CD4-positive, alpha-beta T cell (primary cell): ENCODE measurements at regions not wholly inside any gene's neighbourhood (a gene's known extent, or its start where the extent isn't known, plus 50 kb on each side); places are given as distances from the start of the nearest gene placed in this dataset.

Source experiments
- ATAC-seq: fragments of 200-7000 bp; cut with Tn5 transposase; one replicate; pipeline ENCODE4 v1.10.0; 2022; ENCODE audit warnings: mild to moderate bottlenecking; ENCODE audit not compliant: poor library complexity
- CTCF ChIA-PET: fragments of 350-600 bp; sonication (Branson Sonifier 250); formaldehyde crosslinking; loops from one replicate; lab custom pipeline; 2021; ENCODE audit warnings: antibody characterized with exemption, inconsistent platforms; lab: Charles Lee
- POLR2A ChIA-PET: fragments of 350-600 bp; sonication (Branson Sonifier 250); formaldehyde crosslinking; loops from one replicate; lab custom pipeline; 2021; ENCODE audit warnings: antibody characterized with exemption, inconsistent platforms; lab: Charles Lee
- DNase-seq, 14 experiments: peaks; one replicate each; pipeline ENCODE4 v3.0.0-alpha.2; 2013 to 2020; ENCODE audit warnings: mixed read lengths in 2 of 14
- H3K27ac ChIP-seq, 2 donors: one replicate each; pipeline versions ENCODE4 v1.5.1 to v1.7.0; 2013; ENCODE audit warnings: low read length in 2 of 2, low read depth in 1 of 2, mild to moderate bottlenecking in 1 of 2
- H3K27me3 ChIP-seq, 2 experiments: 1 replicate in 1 of 2; 2 replicates in 1 of 2; pipeline versions ENCODE4 v1.6.1 to v1.7.0; 2013; ENCODE audit warnings: low read length in 2 of 2, control low read depth in 1 of 2, mild to moderate bottlenecking in 1 of 2, moderate library complexity in 1 of 2; ENCODE audit not compliant: insufficient read depth in 2 of 2, control insufficient read depth in 1 of 2
- H3K36me3 ChIP-seq: one replicate; pipeline ENCODE4 v1.6.1; 2013; ENCODE audit warnings: low read length, control low read depth; ENCODE audit not compliant: insufficient read depth
- H3K4me1 ChIP-seq: one replicate; pipeline ENCODE4 v1.6.1; 2013; ENCODE audit warnings: low read length, control low read depth; ENCODE audit not compliant: insufficient read depth
- H3K4me3 ChIP-seq: one replicate; pipeline ENCODE4 v1.5.1; 2013; ENCODE audit warnings: mild to moderate bottlenecking, low read length, moderate library complexity
- H3K9me3 ChIP-seq, 2 experiments: 1 replicate in 1 of 2; 2 replicates in 1 of 2; pipeline versions ENCODE4 v1.6.1 to v1.7.0; 2013; ENCODE audit warnings: low read length in 2 of 2, mild to moderate bottlenecking in 2 of 2, control low read depth in 1 of 2, moderate library complexity in 1 of 2; ENCODE audit not compliant: control insufficient read depth in 1 of 2, insufficient read depth in 1 of 2
- H3K27ac Mint-ChIP-seq: one replicate; pipeline ENCODE4 v1.8.0; 2020; ENCODE audit warnings: mixed read lengths
- H3K27me3 Mint-ChIP-seq: one replicate; pipeline ENCODE4 v1.8.0; 2021; ENCODE audit warnings: mixed read lengths
- H3K36me3 Mint-ChIP-seq: one replicate; pipeline ENCODE4 v1.8.0; 2021; ENCODE audit warnings: low read depth, mixed read lengths
- H3K4me1 Mint-ChIP-seq: one replicate; pipeline ENCODE4 v1.8.0; 2021; ENCODE audit warnings: low read depth, mixed read lengths
- H3K4me3 Mint-ChIP-seq: one replicate; pipeline ENCODE4 v1.8.0; 2020; ENCODE audit warnings: mild to moderate bottlenecking, mixed read lengths
- H3K9me3 Mint-ChIP-seq: one replicate; pipeline ENCODE4 v1.8.0; 2020; ENCODE audit warnings: mixed read lengths
- CTCF ChIP-seq: fragments of 200-600 bp; IDR thresholded peaks from one replicate; pipeline ENCODE4 v1.8.0; 2022; ENCODE audit warnings: antibody characterized with exemption, mild to moderate bottlenecking
- intact Hi-C, 2 experiments: fragments of 100-400 bp; cut with DNase I in 1 of 2; cut with micrococcal nuclease in 1 of 2; formaldehyde crosslinking; loops; one replicate each; pipeline versions ENCODE4 v1.15.1 to v1.9.0; 2023 to 2025; cut with DNase I, micrococcal nuclease

GRCh38 chr15:62867844-62868243, 174.7 kb upstream of the TPM1 start:
- TF ChIP-seq CTCF = no peak
- POLR2A ChIA-PET = no interaction called here

GRCh38 chr15:62868507-62868906, 174.0 kb upstream of the TPM1 start:
- CTCF ChIA-PET = no interaction called here
- DNase-seq (no peak), ATAC-seq (no peak)
- no peaks in the 10 kb centered on the region for H3K9me3 Mint-ChIP-seq
- H3K9me3 ChIP-seq = no peaks in the 10 kb centered on the region
- H3K4me3 Mint-ChIP-seq = no peak overlapping the region
- H3K4me1 ChIP-seq = no peaks in the 10 kb centered on the region
- H3K4me1 Mint-ChIP-seq = no peaks in the 10 kb centered on the region
- H3K27me3 ChIP-seq = no peaks in the 10 kb centered on the region
- POLR2A ChIA-PET = no interaction called here
- H3K36me3 ChIP-seq = no peaks in the 10 kb centered on the region
- TF ChIP-seq CTCF = no peak
- no peak overlapping the region for H3K27ac ChIP-seq
- H3K27ac Mint-ChIP-seq = no peak overlapping the region
- no peaks in the 10 kb centered on the region for H3K27me3 Mint-ChIP-seq
- no peaks in the 10 kb centered on the region for H3K36me3 Mint-ChIP-seq
- no peak overlapping the region for H3K4me3 ChIP-seq
- intact Hi-C loops = no loop called here

More at GRCh38 chr15:62867844-62868243, 174.7 kb upstream of the TPM1 start:
- no peaks in the 10 kb centered on the region for H3K4me1 Mint-ChIP-seq
- no peaks in the 10 kb centered on the region for H3K36me3 Mint-ChIP-seq
- H3K27me3 Mint-ChIP-seq = no peaks in the 10 kb centered on the region
- Histone ChIP-seq H3K36me3 (no peaks in the 10 kb centered on the region), H3K9me3 (no peaks in the 10 kb centered on the region), H3K27ac (no peak overlapping the region), H3K27me3 (no peaks in the 10 kb centered on the region), H3K4me1 (no peaks in the 10 kb centered on the region), H3K4me3 (no peak overlapping the region)
- no peak overlapping the region for H3K27ac Mint-ChIP-seq
- H3K4me3 Mint-ChIP-seq = no peak overlapping the region
- DNase-seq = no peak
- intact Hi-C loops = no loop called here
- H3K9me3 Mint-ChIP-seq = no peaks in the 10 kb centered on the region
- CTCF ChIA-PET = no interaction called here
- no peak for ATAC-seq

GRCh38 chr15:62869116-62869515, 173.4 kb upstream of the TPM1 start:
- CTCF ChIA-PET = no interaction called here
- Mint-ChIP-seq H3K9me3 (no peaks in the 10 kb centered on the region), H3K27ac (no peak overlapping the region), H3K27me3 (no peaks in the 10 kb centered on the region), H3K4me3 (no peak overlapping the region), H3K36me3 (no peaks in the 10 kb centered on the region), H3K4me1 (no peaks in the 10 kb centered on the region)
- no peaks in the 10 kb centered on the region for H3K27me3 ChIP-seq
- no peaks in the 10 kb centered on the region for H3K9me3 ChIP-seq
- H3K4me1 ChIP-seq = no peaks in the 10 kb centered on the region
- H3K36me3 ChIP-seq = no peaks in the 10 kb centered on the region
- ATAC-seq = no peak
- no peak overlapping the region for H3K4me3 ChIP-seq
- no peak for DNase-seq
- no peak for TF ChIP-seq CTCF
- intact Hi-C loops = no loop called here
- POLR2A ChIA-PET = no interaction called here
- H3K27ac ChIP-seq = no peak overlapping the region
